Ovary (tissue), 3 donors: ENCODE measurements at regions not wholly inside any gene's neighbourhood (a gene's known extent, or its start where the extent isn't known, plus 50 kb on each side); places are given as distances from the start of the nearest gene placed in this dataset.

ENCODE experiments used
- CTCF ChIP-seq, 3 donors: fragments of 450-650 bp in 2 of 3; fragments of 200-600 bp in 1 of 3; IDR thresholded peaks; one replicate each; pipeline versions ENCODE4 v1.5.1 to v1.8.0; 2016 to 2022; ENCODE audit warnings: antibody characterized with exemption in 3 of 3, mild to moderate bottlenecking in 1 of 3
- EP300 ChIP-seq: sonication (generic); formaldehyde crosslinking; IDR thresholded peaks from one replicate; pipeline ENCODE4 v1.6.1; 2017; ENCODE audit warnings: antibody characterized with exemption
- POLR2A ChIP-seq: fragments of 450-650 bp; IDR thresholded peaks from one replicate; pipeline ENCODE4 v1.6.1; 2017; ENCODE audit warnings: antibody characterized with exemption, mild to moderate bottlenecking, moderate library complexity
- donor health status: DM: no; HTN: no; CAD: no.

GRCh38 chr6:33877982-33878535, 74.3 kb upstream of the MLN start:
- TF ChIP-seq CTCF (IDR thresholded peaks at IDR 0.05) (no peak), POLR2A (no peak), EP300 (no peak)
